ENCODE measurements at regions not wholly inside any gene's neighbourhood (a gene's known extent, or its start where the extent isn't known, plus 50 kb on each side); places are given as distances from the start of the nearest gene placed in this dataset.

DNA sequence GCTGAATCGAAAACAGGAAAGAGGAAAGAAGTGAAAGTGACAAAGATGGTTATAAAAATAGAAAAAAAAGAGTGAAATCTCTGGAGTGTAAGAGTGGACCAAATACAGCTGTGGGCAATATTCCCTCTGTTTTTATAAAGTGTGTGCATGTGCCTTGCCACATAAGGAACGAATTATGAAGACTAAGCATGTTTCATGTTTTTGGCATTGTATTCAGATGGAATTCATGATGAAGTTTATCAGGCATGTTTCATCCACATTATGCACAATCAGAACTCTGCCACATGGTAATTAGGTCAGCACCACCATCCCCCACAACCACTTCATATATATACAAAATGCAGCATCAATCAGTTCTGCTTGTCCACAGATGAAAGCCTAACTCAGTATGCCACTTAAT is 348.0 kb downstream of the ZNF608 start:
- no peak for TF ChIP-seq EZH2 (IDR thresholded peaks at IDR 0.05; ENCODE audit: low read length)
- TF ChIP-seq, protein P1, sequence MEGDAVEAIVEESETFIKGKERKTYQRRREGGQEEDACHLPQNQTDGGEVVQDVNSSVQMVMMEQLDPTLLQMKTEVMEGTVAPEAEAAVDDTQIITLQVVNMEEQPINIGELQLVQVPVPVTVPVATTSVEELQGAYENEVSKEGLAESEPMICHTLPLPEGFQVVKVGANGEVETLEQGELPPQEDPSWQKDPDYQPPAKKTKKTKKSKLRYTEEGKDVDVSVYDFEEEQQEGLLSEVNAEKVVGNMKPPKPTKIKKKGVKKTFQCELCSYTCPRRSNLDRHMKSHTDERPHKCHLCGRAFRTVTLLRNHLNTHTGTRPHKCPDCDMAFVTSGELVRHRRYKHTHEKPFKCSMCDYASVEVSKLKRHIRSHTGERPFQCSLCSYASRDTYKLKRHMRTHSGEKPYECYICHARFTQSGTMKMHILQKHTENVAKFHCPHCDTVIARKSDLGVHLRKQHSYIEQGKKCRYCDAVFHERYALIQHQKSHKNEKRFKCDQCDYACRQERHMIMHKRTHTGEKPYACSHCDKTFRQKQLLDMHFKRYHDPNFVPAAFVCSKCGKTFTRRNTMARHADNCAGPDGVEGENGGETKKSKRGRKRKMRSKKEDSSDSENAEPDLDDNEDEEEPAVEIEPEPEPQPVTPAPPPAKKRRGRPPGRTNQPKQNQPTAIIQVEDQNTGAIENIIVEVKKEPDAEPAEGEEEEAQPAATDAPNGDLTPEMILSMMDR (optimal IDR thresholded peaks at IDR 0.05 in 1 of 3, IDR thresholded peaks at IDR 0.05 in 1 of 3, conservative IDR thresholded peaks at IDR 0.05 in 1 of 3; ENCODE audit: extremely low read depth in 1 of 3, insufficient read depth in 2 of 3, low read length in 3 of 3): no peak
- DNase-seq (ENCODE audit: low read depth, low spot score): no peak
- Histone ChIP-seq H3K36me3 (ENCODE audit: control insufficient read depth in 2 of 2, extremely low read depth in 1 of 2, insufficient read depth in 2 of 2, low read length in 2 of 2) (no peaks in the 10 kb centered on the region), H3K9me1 (ENCODE audit: control insufficient read depth, extremely low read depth, insufficient read depth, low read length) (no peaks in the 10 kb centered on the region), H3K9ac (ENCODE audit: control insufficient read depth, extremely low read depth, insufficient read depth, low read length) (no peak overlapping the region), H3K9me3 (ENCODE audit: control insufficient read depth, low read depth, low read length) (no peaks in the 10 kb centered on the region), H3K27ac (ENCODE audit: control insufficient read depth, insufficient read depth, low read length) (no peak overlapping the region), H4K20me1 (ENCODE audit: control insufficient read depth, extremely low read depth, insufficient read depth, low read length) (no peaks in the 10 kb centered on the region), H2AFZ (ENCODE audit: control insufficient read depth, low read length) (no peak overlapping the region), H3K4me3 (ENCODE audit: control insufficient read depth in 2 of 3, extremely low read depth in 1 of 3, insufficient read depth in 2 of 3, low read depth in 1 of 3, low read length in 3 of 3) (no peak overlapping the region), H3K4me2 (ENCODE audit: control insufficient read depth, extremely low read depth, insufficient read depth, low read depth, low read length) (no peak overlapping the region), H3K4me1 (ENCODE audit: control insufficient read depth, extremely low read depth, insufficient read depth, low read length) (peaks cover 13% of the 10 kb centered on the region), H3K79me2 (ENCODE audit: control insufficient read depth, insufficient read depth, low read length) (no peaks in the 10 kb centered on the region), H3K27me3 (ENCODE audit: control insufficient read depth, extremely low read depth, insufficient read depth, low read length) (peaks cover 3% of the 10 kb centered on the region)
- dilution Hi-C loops (cut with MboI; ENCODE audit: extremely low pct_ligation_motif_present, low sequenced_read_pairs): no loop called here
- no peak for FAIRE-seq

DNA sequence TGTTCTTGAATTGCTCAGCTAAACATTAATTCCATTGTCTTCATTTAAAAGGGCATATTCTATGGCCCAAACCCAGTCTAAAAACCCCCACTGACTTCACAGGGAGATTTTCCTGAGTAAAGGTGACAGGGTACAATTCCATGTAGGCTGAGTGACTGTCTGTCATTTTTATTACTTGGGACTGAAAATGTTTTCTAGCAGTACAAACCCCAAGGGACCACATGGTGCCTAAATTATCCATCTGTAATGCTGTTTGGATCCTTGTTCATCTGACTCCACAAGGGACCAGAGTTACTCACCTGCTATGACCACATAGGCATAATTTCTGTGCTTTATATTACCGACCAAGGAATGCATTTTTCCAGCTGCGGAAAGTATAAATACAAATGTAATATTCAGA is 349.1 kb downstream of the ZNF608 start:
- Histone ChIP-seq H3K36me3 (ENCODE audit: control insufficient read depth in 2 of 2, extremely low read depth in 1 of 2, insufficient read depth in 2 of 2, low read length in 2 of 2) (no peaks in the 10 kb centered on the region), H2AFZ (ENCODE audit: control insufficient read depth, low read length) (no peak overlapping the region), H3K4me1 (ENCODE audit: control insufficient read depth, extremely low read depth, insufficient read depth, low read length) (peaks cover 12% of the 10 kb centered on the region), H3K27ac (ENCODE audit: control insufficient read depth, insufficient read depth, low read length) (no peak overlapping the region), H4K20me1 (ENCODE audit: control insufficient read depth, extremely low read depth, insufficient read depth, low read length) (no peaks in the 10 kb centered on the region), H3K27me3 (ENCODE audit: control insufficient read depth, extremely low read depth, insufficient read depth, low read length) (peaks cover 3% of the 10 kb centered on the region), H3K79me2 (ENCODE audit: control insufficient read depth, insufficient read depth, low read length) (no peaks in the 10 kb centered on the region), H3K9me1 (ENCODE audit: control insufficient read depth, extremely low read depth, insufficient read depth, low read length) (no peaks in the 10 kb centered on the region), H3K9ac (ENCODE audit: control insufficient read depth, extremely low read depth, insufficient read depth, low read length) (no peak overlapping the region), H3K4me2 (ENCODE audit: control insufficient read depth, extremely low read depth, insufficient read depth, low read depth, low read length) (no peak overlapping the region), H3K4me3 (ENCODE audit: control insufficient read depth in 2 of 3, extremely low read depth in 1 of 3, insufficient read depth in 2 of 3, low read depth in 1 of 3, low read length in 3 of 3) (no peak overlapping the region), H3K9me3 (ENCODE audit: control insufficient read depth, low read depth, low read length) (no peaks in the 10 kb centered on the region)
- FAIRE-seq (no peak), DNase-seq (ENCODE audit: low read depth, low spot score) (no peak)
- TF ChIP-seq EZH2 (IDR thresholded peaks at IDR 0.05; ENCODE audit: low read length): no peak
- TF ChIP-seq, protein P1 (optimal IDR thresholded peaks at IDR 0.05 in 1 of 3, IDR thresholded peaks at IDR 0.05 in 1 of 3, conservative IDR thresholded peaks at IDR 0.05 in 1 of 3; ENCODE audit: extremely low read depth in 1 of 3, insufficient read depth in 2 of 3, low read length in 3 of 3): no peak
- dilution Hi-C loops (cut with MboI; ENCODE audit: extremely low pct_ligation_motif_present, low sequenced_read_pairs): no loop called here

Data from keratinocyte (primary cell).